Trophoblast cell (in vitro differentiated cells and primary cell): ENCODE measurements at regions not wholly inside any gene's neighbourhood (a gene's known extent, or its start where the extent isn't known, plus 50 kb on each side); places are given as distances from the start of the nearest gene placed in this dataset.
"Not testable (repeated sequence)": the region's sequence is repeated elsewhere in the genome, so short reads cannot be mapped to it uniquely, and the experiment has no call there.

Experiments
- DNase-seq, 2 donors: peaks; one replicate each; pipeline ENCODE4 v3.0.0-alpha.2; 2016
- H2AFZ ChIP-seq: 2 replicates; pipeline ENCODE4 v1.6.1; 2013; ENCODE audit warnings: low read length, moderate library complexity, mild to moderate bottlenecking; ENCODE audit not compliant: insufficient read depth, poor library complexity
- H2AK5ac ChIP-seq: 2 replicates; pipeline ENCODE4 v1.6.1; 2013; ENCODE audit warnings: mild to moderate bottlenecking, low read length
- H2BK120ac ChIP-seq: 2 replicates; pipeline ENCODE4 v1.6.1; 2013; ENCODE audit warnings: low read length, mild to moderate bottlenecking, moderate library complexity; ENCODE audit not compliant: insufficient read depth, poor library complexity
- H2BK12ac ChIP-seq: 2 replicates; pipeline ENCODE4 v1.6.1; 2013; ENCODE audit warnings: mild to moderate bottlenecking, low read length, moderate library complexity
- H2BK5ac ChIP-seq: 2 replicates; pipeline ENCODE4 v1.6.1; 2013; ENCODE audit warnings: low read length, low read depth, moderate library complexity, mild to moderate bottlenecking; ENCODE audit not compliant: poor library complexity
- H3K14ac ChIP-seq: 2 replicates; pipeline ENCODE4 v1.6.1; 2013; ENCODE audit warnings: mild to moderate bottlenecking, low read length
- H3K18ac ChIP-seq: 2 replicates; pipeline ENCODE4 v1.6.1; 2013; ENCODE audit warnings: mild to moderate bottlenecking, low read length
- H3K23ac ChIP-seq: 2 replicates; pipeline ENCODE4 v1.6.1; 2013; ENCODE audit warnings: low read length
- H3K27ac ChIP-seq: 2 replicates; pipeline ENCODE4 v1.5.1; 2013; ENCODE audit warnings: low read depth, mild to moderate bottlenecking, inconsistent platforms, low read length, moderate library complexity
- H3K27me3 ChIP-seq: 2 replicates; pipeline ENCODE4 v1.6.1; 2013; ENCODE audit warnings: inconsistent platforms, mild to moderate bottlenecking, low read length, moderate library complexity; ENCODE audit not compliant: insufficient read depth
- H3K36me3 ChIP-seq, 2 experiments: 1 replicate in 1 of 2; 2 replicates in 1 of 2; pipeline ENCODE4 v1.6.1; 2013; ENCODE audit warnings: low read length in 2 of 2, mild to moderate bottlenecking in 2 of 2, moderate library complexity in 1 of 2; ENCODE audit not compliant: insufficient read depth in 2 of 2, control insufficient read depth in 1 of 2
- H3K4ac ChIP-seq: 2 replicates; pipeline ENCODE4 v1.6.1; 2013; ENCODE audit warnings: low read depth, mild to moderate bottlenecking, low read length, moderate library complexity
- H3K4me1 ChIP-seq, 2 experiments: 1 replicate in 1 of 2; 2 replicates in 1 of 2; pipeline ENCODE4 v1.6.1; 2013; ENCODE audit warnings: low read length in 2 of 2, mild to moderate bottlenecking in 2 of 2, moderate library complexity in 1 of 2; ENCODE audit not compliant: insufficient read depth in 2 of 2, control insufficient read depth in 1 of 2
- H3K4me2 ChIP-seq: 2 replicates; pipeline ENCODE4 v1.6.1; 2013; ENCODE audit warnings: inconsistent platforms, mild to moderate bottlenecking, low read length, moderate library complexity
- H3K4me3 ChIP-seq: 2 replicates; pipeline ENCODE4 v1.5.1; 2013; ENCODE audit warnings: mild to moderate bottlenecking, low read depth, low read length, inconsistent platforms
- H3K79me1 ChIP-seq: one replicate; pipeline ENCODE4 v1.6.1; 2013; ENCODE audit warnings: low read length
- H3K79me2 ChIP-seq: 2 replicates; pipeline ENCODE4 v1.6.1; 2013; ENCODE audit warnings: low read length, mild to moderate bottlenecking; ENCODE audit not compliant: control insufficient read depth, insufficient read depth, poor library complexity
- H3K9ac ChIP-seq: 2 replicates; pipeline ENCODE4 v1.6.1; 2013; ENCODE audit warnings: mild to moderate bottlenecking, low read length
- H3K9me3 ChIP-seq: 2 replicates; pipeline ENCODE4 v1.6.1; 2013; ENCODE audit warnings: low read depth, mild to moderate bottlenecking, control low read depth, inconsistent platforms, low read length; ENCODE audit not compliant: insufficient read depth
- H4K12ac ChIP-seq: 2 replicates; pipeline ENCODE4 v1.6.1; 2013; ENCODE audit warnings: low read depth, mild to moderate bottlenecking, low read length, moderate library complexity
- H4K8ac ChIP-seq: 2 replicates; pipeline ENCODE4 v1.6.1; 2013; ENCODE audit warnings: low read depth, mild to moderate bottlenecking, low read length, moderate library complexity
- H4K91ac ChIP-seq: one replicate; pipeline ENCODE4 v1.6.1; 2013; ENCODE audit warnings: low read depth, mild to moderate bottlenecking, low read length, moderate library complexity
- WGBS: extraction: QIAGEN DNeasy Blood & Tissue Kit; methylation state at CpG from one replicate; pipeline ENCODE4 v1.1.7; 2013; ENCODE audit warnings: missing lambda C conversion rate; ENCODE audit not compliant: insufficient read length, insufficient coverage; ENCODE audit errors: extremely low coverage; 5-methylcytosine and 5-hydroxymethylcytosine counted together

GRCh38 chr2:121853149-121853548, 97.7 kb downstream of the TSN start:
- H2AFZ ChIP-seq, H3K36me3 ChIP-seq, H3K4me2 ChIP-seq, H2BK5ac ChIP-seq, H4K8ac ChIP-seq, H4K12ac ChIP-seq, H3K9me3 ChIP-seq, H3K18ac ChIP-seq, H4K91ac ChIP-seq, H3K4ac ChIP-seq, H2AK5ac ChIP-seq, H3K4me1 ChIP-seq, H3K79me1 ChIP-seq, H2BK12ac ChIP-seq, H3K14ac ChIP-seq, H2BK120ac ChIP-seq, H3K27me3 ChIP-seq, H3K4me3 ChIP-seq, H3K79me2 ChIP-seq, H3K23ac ChIP-seq, H3K9ac ChIP-seq, DNase-seq, H3K27ac ChIP-seq: not testable (repeated sequence)
- no CpG with 5 or more reads among the region's 1 CpG for WGBS

- Histone ChIP-seq H4K8ac (no peak overlapping the region), H3K9me3 (no peaks in the 10 kb centered on the region), H2BK120ac (no peak overlapping the region), H3K14ac (no peak overlapping the region), H3K27ac (no peak overlapping the region), H3K79me2 (no peaks in the 10 kb centered on the region), H3K4me1 (no peaks in the 10 kb centered on the region), H2BK12ac (no peak overlapping the region), H3K4ac (no peak overlapping the region), H4K91ac (no peak overlapping the region), H3K4me2 (peak overlapping the region; percentile 23), H2BK5ac (no peak overlapping the region), H4K12ac (no peak overlapping the region), H3K4me3 (no peak overlapping the region), H3K27me3 (no peaks in the 10 kb centered on the region), H2AFZ (no peak overlapping the region), H3K79me1 (no peaks in the 10 kb centered on the region), H3K23ac (no peak overlapping the region), H2AK5ac (no peak overlapping the region), H3K36me3 (no peaks in the 10 kb centered on the region), H3K9ac (no peak overlapping the region), H3K18ac (no peak overlapping the region)
- WGBS = no CpG with 5 or more reads among the region's 4 CpGs
- no peak for DNase-seq
Measured at GRCh38 chr2:121855510-121855909, 100.1 kb downstream of the TSN start.

GRCh38 chr2:121856360-121856759, 100.9 kb downstream of the TSN start:
- Histone ChIP-seq H3K18ac (no peak overlapping the region), H3K36me3 (no peaks in the 10 kb centered on the region), H3K27me3 (no peaks in the 10 kb centered on the region), H4K12ac (no peak overlapping the region), H3K4me2 (no peak overlapping the region), H3K79me1 (no peaks in the 10 kb centered on the region), H3K4me1 (no peaks in the 10 kb centered on the region), H3K9ac (no peak overlapping the region), H3K23ac (no peak overlapping the region), H3K9me3 (no peaks in the 10 kb centered on the region), H2BK120ac (no peak overlapping the region), H4K8ac (no peak overlapping the region), H3K4ac (no peak overlapping the region), H2AK5ac (no peak overlapping the region), H2BK12ac (no peak overlapping the region), H2AFZ (no peak overlapping the region), H3K79me2 (no peaks in the 10 kb centered on the region), H3K27ac (no peak overlapping the region), H4K91ac (no peak overlapping the region), H3K14ac (no peak overlapping the region), H2BK5ac (no peak overlapping the region), H3K4me3 (no peak overlapping the region)
- WGBS = no CpG with 5 or more reads among the region's 3 CpGs
- DNase-seq = no peak

GRCh38 chr2:121858369-121858768, 102.9 kb downstream of the TSN start:
- WGBS = no CpG with 5 or more reads among the region's 2 CpGs
- H3K14ac ChIP-seq = no peak overlapping the region
- H3K9me3 ChIP-seq = peaks cover 2% of the 10 kb centered on the region
- H2BK12ac ChIP-seq = no peak overlapping the region
- H3K27me3 ChIP-seq = no peaks in the 10 kb centered on the region
- no peaks in the 10 kb centered on the region for H3K36me3 ChIP-seq
- H2BK120ac ChIP-seq = no peak overlapping the region
- H3K79me2 ChIP-seq = no peaks in the 10 kb centered on the region
- no peak overlapping the region for H2BK5ac ChIP-seq
- H2AFZ ChIP-seq = no peak overlapping the region
- no peak overlapping the region for H4K91ac ChIP-seq
- no peak overlapping the region for H4K12ac ChIP-seq
- no peak overlapping the region for H3K23ac ChIP-seq
- no peak overlapping the region for H4K8ac ChIP-seq
- no peak overlapping the region for H3K18ac ChIP-seq
- no peak overlapping the region for H3K27ac ChIP-seq
- no peaks in the 10 kb centered on the region for H3K4me1 ChIP-seq
- no peak overlapping the region for H3K4me2 ChIP-seq
- H3K4me3 ChIP-seq = no peak overlapping the region
- DNase-seq = no peak
- H2AK5ac ChIP-seq = no peak overlapping the region
- no peak overlapping the region for H3K9ac ChIP-seq
- H3K79me1 ChIP-seq = no peaks in the 10 kb centered on the region
- H3K4ac ChIP-seq = no peak overlapping the region
